GM12878 (cell line): ENCODE measurements at regions not wholly inside any gene's neighbourhood (a gene's known extent, or its start where the extent isn't known, plus 50 kb on each side); places are given as distances from the start of the nearest gene placed in this dataset.

Source experiments
- BRCA1 ChIP-seq: IDR thresholded peaks from 2 replicates; pipeline ENCODE4 v1.6.1; 2011; ENCODE audit warnings: low read depth, low read length, improper control_type of control experiment
- ETV6 ChIP-seq, 2 experiments: fragments of 450-650 bp in 1 of 2; IDR thresholded peaks in 1 of 2; conservative IDR thresholded peaks in 1 of 2; 2 replicates each; pipeline ENCODE4 v1.6.1; 2014; ENCODE audit warnings: antibody characterized with exemption in 1 of 2, borderline replicate concordance in 1 of 2, low read depth in 1 of 2, mild to moderate bottlenecking in 1 of 2, moderate library complexity in 1 of 2
- FOS ChIP-seq: IDR thresholded peaks from 3 replicates; pipeline ENCODE4 v1.6.1; 2011; ENCODE audit warnings: borderline replicate concordance; ENCODE audit not compliant: insufficient read length; ENCODE audit errors: extremely low read depth
- IKZF2 ChIP-seq, 2 experiments: fragments of 450-650 bp; IDR thresholded peaks; 2 replicates each; pipeline ENCODE4 v1.6.1; 2017; ENCODE audit warnings: mild to moderate bottlenecking in 2 of 2, moderate library complexity in 2 of 2
- MTA2 ChIP-seq: fragments of 450-650 bp; IDR thresholded peaks from 2 replicates; pipeline ENCODE4 v1.6.1; 2016; ENCODE audit warnings: low read depth, mild to moderate bottlenecking, moderate library complexity
- MYC ChIP-seq: IDR thresholded peaks from 2 replicates; pipeline ENCODE4 v1.6.1; 2011; ENCODE audit warnings: mild to moderate bottlenecking, low read length, moderate library complexity, inconsistent platforms; ENCODE audit not compliant: insufficient read depth, insufficient replicate concordance, insufficient read length, severe bottlenecking
- NBN ChIP-seq: fragments of 450-650 bp; IDR thresholded peaks from 2 replicates; pipeline ENCODE4 v1.6.1; 2016
- PAX8 ChIP-seq: fragments of 450-650 bp; IDR thresholded peaks from 2 replicates; pipeline ENCODE4 v1.6.1; 2017; ENCODE audit warnings: mild to moderate bottlenecking, moderate library complexity
- RCOR1 ChIP-seq: conservative IDR thresholded peaks from 2 replicates; pipeline ENCODE4 v1.6.1; 2012; ENCODE audit warnings: low read depth, low read length, improper control_type of control experiment
- SMAD1 ChIP-seq: fragments of 450-650 bp; IDR thresholded peaks from 2 replicates; pipeline ENCODE4 v1.6.1; 2018; ENCODE audit warnings: mild to moderate bottlenecking, low read depth; ENCODE audit not compliant: partially characterized antibody
- TF ChIP-seq, protein P1 (sequence below): IDR thresholded peaks from 2 replicates; pipeline ENCODE4 v1.6.1; 2012; ENCODE audit warnings: improper control_type of control experiment, low read depth, low read length; ENCODE audit not compliant: insufficient replicate concordance
- TF ChIP-seq, protein P2 (sequence below): IDR thresholded peaks from 2 replicates; pipeline ENCODE4 v1.6.1; 2011; ENCODE audit warnings: mild to moderate bottlenecking, low read depth, low read length, moderate library complexity; ENCODE audit not compliant: insufficient replicate concordance
- TF ChIP-seq, protein P3 (sequence below): fragments of 450-650 bp; IDR thresholded peaks from 2 replicates; pipeline ENCODE4 v1.6.1; 2017; ENCODE audit warnings: mild to moderate bottlenecking, low read depth, inconsistent platforms; ENCODE audit not compliant: poor library complexity, severe bottlenecking
- TF ChIP-seq, protein P4 (sequence below): IDR thresholded peaks from 2 replicates; pipeline ENCODE4 v1.6.1; 2011; ENCODE audit warnings: low read depth, low read length, improper control_type of control experiment, borderline replicate concordance
- TF ChIP-seq, protein P5 (sequence below): fragments of 450-650 bp; conservative IDR thresholded peaks from 2 replicates; pipeline ENCODE4 v1.6.1; 2017; ENCODE audit warnings: mild to moderate bottlenecking, moderate library complexity
- TF ChIP-seq, protein P6 (sequence below): IDR thresholded peaks from 2 replicates; pipeline ENCODE4 v1.6.1; 2012; ENCODE audit warnings: low read length, inconsistent platforms

DNA sequence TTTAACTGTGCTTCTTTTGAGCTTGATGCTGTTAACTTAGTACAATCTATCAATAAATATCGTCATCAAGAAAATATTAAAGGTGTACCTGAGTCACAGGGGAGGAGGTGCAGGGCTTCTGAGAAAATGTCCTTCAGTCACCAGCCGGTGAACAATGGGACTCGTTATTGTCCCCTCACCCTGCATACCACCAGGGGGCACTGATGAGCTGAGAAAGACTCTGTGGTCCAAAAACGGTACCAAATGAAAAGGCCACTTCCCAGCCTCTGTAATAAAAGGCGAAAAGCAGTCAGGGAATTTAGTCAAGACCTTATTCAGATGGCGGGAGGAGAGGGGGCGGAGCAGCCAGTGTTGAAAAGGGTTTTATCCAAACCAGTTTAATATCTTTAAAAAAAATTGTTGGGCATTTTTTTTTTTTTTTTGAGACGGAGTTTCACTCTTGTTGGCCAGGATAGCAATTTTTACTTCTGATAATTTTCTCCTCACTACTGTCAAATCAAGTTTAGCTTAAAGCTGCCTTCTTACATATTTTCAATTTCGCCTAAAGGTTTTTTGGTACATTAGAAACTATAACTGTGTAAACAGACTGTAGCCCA is 271.9 kb upstream of the ADAMTS16 start (continued):
- TF ChIP-seq, protein P1, sequence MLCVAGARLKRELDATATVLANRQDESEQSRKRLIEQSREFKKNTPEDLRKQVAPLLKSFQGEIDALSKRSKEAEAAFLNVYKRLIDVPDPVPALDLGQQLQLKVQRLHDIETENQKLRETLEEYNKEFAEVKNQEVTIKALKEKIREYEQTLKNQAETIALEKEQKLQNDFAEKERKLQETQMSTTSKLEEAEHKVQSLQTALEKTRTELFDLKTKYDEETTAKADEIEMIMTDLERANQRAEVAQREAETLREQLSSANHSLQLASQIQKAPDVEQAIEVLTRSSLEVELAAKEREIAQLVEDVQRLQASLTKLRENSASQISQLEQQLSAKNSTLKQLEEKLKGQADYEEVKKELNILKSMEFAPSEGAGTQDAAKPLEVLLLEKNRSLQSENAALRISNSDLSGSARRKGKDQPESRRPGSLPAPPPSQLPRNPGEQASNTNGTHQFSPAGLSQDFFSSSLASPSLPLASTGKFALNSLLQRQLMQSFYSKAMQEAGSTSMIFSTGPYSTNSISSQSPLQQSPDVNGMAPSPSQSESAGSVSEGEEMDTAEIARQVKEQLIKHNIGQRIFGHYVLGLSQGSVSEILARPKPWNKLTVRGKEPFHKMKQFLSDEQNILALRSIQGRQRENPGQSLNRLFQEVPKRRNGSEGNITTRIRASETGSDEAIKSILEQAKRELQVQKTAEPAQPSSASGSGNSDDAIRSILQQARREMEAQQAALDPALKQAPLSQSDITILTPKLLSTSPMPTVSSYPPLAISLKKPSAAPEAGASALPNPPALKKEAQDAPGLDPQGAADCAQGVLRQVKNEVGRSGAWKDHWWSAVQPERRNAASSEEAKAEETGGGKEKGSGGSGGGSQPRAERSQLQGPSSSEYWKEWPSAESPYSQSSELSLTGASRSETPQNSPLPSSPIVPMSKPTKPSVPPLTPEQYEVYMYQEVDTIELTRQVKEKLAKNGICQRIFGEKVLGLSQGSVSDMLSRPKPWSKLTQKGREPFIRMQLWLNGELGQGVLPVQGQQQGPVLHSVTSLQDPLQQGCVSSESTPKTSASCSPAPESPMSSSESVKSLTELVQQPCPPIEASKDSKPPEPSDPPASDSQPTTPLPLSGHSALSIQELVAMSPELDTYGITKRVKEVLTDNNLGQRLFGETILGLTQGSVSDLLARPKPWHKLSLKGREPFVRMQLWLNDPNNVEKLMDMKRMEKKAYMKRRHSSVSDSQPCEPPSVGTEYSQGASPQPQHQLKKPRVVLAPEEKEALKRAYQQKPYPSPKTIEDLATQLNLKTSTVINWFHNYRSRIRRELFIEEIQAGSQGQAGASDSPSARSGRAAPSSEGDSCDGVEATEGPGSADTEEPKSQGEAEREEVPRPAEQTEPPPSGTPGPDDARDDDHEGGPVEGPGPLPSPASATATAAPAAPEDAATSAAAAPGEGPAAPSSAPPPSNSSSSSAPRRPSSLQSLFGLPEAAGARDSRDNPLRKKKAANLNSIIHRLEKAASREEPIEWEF: no peak
- TF ChIP-seq NBN: no peak
- no peak for TF ChIP-seq SMAD1
- TF ChIP-seq, protein P2, sequence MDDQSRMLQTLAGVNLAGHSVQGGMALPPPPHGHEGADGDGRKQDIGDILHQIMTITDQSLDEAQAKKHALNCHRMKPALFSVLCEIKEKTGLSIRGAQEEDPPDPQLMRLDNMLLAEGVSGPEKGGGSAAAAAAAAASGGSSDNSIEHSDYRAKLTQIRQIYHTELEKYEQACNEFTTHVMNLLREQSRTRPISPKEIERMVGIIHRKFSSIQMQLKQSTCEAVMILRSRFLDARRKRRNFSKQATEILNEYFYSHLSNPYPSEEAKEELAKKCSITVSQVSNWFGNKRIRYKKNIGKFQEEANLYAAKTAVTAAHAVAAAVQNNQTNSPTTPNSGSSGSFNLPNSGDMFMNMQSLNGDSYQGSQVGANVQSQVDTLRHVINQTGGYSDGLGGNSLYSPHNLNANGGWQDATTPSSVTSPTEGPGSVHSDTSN: no peak
- TF ChIP-seq MYC: no peak
- no peak for TF ChIP-seq PAX8
- no peak for TF ChIP-seq ETV6 (conservative IDR thresholded peaks at IDR 0.05 in 1 of 2, IDR thresholded peaks at IDR 0.05 in 1 of 2; ENCODE audit: borderline replicate concordance in 1 of 2, low read depth in 1 of 2)
- TF ChIP-seq, protein P3, sequence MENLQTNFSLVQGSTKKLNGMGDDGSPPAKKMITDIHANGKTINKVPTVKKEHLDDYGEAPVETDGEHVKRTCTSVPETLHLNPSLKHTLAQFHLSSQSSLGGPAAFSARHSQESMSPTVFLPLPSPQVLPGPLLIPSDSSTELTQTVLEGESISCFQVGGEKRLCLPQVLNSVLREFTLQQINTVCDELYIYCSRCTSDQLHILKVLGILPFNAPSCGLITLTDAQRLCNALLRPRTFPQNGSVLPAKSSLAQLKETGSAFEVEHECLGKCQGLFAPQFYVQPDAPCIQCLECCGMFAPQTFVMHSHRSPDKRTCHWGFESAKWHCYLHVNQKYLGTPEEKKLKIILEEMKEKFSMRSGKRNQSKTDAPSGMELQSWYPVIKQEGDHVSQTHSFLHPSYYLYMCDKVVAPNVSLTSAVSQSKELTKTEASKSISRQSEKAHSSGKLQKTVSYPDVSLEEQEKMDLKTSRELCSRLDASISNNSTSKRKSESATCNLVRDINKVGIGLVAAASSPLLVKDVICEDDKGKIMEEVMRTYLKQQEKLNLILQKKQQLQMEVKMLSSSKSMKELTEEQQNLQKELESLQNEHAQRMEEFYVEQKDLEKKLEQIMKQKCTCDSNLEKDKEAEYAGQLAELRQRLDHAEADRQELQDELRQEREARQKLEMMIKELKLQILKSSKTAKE: no peak
- no peak for TF ChIP-seq RCOR1
- no peak for TF ChIP-seq IKZF2 (IDR thresholded peaks at IDR 0.05)
- TF ChIP-seq, protein P4, sequence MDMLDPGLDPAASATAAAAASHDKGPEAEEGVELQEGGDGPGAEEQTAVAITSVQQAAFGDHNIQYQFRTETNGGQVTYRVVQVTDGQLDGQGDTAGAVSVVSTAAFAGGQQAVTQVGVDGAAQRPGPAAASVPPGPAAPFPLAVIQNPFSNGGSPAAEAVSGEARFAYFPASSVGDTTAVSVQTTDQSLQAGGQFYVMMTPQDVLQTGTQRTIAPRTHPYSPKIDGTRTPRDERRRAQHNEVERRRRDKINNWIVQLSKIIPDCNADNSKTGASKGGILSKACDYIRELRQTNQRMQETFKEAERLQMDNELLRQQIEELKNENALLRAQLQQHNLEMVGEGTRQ: no peak
- no peak for TF ChIP-seq BRCA1
- TF ChIP-seq FOS: no peak
- TF ChIP-seq MTA2: no peak
- TF ChIP-seq, protein P5, sequence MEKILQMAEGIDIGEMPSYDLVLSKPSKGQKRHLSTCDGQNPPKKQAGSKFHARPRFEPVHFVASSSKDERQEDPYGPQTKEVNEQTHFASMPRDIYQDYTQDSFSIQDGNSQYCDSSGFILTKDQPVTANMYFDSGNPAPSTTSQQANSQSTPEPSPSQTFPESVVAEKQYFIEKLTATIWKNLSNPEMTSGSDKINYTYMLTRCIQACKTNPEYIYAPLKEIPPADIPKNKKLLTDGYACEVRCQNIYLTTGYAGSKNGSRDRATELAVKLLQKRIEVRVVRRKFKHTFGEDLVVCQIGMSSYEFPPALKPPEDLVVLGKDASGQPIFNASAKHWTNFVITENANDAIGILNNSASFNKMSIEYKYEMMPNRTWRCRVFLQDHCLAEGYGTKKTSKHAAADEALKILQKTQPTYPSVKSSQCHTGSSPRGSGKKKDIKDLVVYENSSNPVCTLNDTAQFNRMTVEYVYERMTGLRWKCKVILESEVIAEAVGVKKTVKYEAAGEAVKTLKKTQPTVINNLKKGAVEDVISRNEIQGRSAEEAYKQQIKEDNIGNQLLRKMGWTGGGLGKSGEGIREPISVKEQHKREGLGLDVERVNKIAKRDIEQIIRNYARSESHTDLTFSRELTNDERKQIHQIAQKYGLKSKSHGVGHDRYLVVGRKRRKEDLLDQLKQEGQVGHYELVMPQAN: no peak
- TF ChIP-seq, protein P6, sequence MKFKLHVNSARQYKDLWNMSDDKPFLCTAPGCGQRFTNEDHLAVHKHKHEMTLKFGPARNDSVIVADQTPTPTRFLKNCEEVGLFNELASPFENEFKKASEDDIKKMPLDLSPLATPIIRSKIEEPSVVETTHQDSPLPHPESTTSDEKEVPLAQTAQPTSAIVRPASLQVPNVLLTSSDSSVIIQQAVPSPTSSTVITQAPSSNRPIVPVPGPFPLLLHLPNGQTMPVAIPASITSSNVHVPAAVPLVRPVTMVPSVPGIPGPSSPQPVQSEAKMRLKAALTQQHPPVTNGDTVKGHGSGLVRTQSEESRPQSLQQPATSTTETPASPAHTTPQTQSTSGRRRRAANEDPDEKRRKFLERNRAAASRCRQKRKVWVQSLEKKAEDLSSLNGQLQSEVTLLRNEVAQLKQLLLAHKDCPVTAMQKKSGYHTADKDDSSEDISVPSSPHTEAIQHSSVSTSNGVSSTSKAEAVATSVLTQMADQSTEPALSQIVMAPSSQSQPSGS: no peak
